Fibroblast of skin of right biceps (primary cell): ENCODE measurements at regions not wholly inside any gene's neighbourhood (a gene's known extent, or its start where the extent isn't known, plus 50 kb on each side); places are given as distances from the start of the nearest gene placed in this dataset.

Experiments
- DNase-seq: peaks from one replicate; pipeline ENCODE4 v3.0.0-alpha.2; 2013

DNA sequence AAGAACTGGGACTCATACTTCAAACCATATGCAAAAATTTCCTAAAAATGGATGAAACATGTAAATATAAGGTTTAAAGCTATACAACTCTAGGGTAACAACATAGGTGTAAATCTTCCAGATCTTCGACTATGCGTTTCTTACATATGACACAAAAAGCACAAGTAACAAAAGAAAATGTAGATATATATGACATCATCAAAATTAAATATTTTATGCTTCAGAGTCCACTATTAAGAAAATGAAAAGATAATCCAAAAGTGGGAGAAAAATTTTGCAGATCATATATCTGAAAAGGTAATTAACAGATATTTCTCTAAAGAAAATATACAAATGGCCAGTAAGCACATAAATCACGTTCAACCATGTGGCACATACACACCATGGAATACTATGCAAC lies 164.2 kb upstream of the ACTRT1 start:
- DNase-seq = no peak

DNA sequence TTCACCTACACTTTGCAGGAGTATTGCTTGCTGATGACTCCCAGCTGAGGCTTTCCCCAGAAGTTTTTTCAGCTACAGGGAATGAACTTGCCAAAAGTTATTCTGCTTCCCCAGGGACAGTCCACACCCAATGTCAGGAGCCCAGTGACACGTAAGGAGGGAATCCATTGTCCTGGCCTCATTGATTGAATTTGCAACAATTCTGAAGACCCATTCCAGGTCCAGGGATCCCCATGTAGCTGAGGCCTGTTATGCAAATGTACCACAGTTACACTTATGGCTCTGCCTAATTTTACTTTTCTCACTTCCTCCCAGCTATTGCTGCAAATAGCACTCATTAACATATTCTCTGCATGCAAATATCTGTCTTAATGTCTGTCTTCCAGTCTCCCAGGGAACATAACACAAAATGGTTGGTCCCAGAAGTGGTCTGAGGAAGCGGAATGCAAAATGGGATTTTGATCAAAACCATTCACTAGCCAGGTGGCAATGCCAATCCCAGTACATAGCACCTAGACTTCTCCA lies 113.7 kb upstream of the ACTRT1 start:
- DNase-seq = no peak

DNA sequence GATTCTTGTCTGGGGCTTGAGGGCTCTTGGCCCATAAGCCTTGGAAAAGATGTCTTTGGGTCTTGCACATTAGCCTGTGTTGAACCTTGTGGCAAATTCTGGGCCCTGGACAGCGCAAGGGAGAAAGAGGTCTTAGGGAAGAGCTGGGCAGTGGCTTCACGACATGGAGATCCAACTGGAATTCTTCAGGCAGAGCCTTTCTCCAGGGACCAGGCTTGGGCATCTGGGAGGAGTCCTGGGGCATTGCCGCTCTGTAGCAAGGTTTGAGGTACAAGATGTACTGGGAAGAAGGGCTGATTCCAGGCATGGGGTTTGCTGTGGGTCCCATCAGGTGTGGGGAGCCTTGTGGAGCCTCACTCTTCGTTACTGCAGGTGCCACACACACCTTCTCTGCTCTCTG lies 104.0 kb upstream of the ACTRT1 start:
- no peak for DNase-seq

DNA sequence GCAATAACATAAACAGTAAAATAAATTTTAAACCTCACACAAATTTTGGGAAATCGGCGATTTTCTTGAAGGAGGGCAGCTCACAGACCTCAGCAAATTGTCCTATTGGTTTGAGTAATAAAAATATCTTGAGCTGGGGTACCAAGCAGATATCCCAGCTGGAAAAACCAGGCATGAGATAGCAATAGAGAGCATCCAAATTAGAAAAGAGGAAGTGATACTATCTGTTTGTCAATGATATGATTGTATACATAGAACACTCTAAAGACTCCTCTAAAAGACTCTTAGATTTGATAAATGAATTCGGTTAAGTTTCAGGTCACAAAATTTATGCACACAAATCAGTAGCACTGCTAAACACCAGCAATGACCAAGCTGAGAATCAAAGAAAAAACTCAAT lies 90.5 kb upstream of the ACTRT1 start:
- no peak for DNase-seq

- DNase-seq = peak; percentile 3
Measured at GRCh38 chrX:128106630-128107029, 54.4 kb upstream of the ACTRT1 start.

- DNase-seq = no peak
Measured at GRCh38 chrX:128105659-128106058, 53.5 kb upstream of the ACTRT1 start.
